HG03457 (cell line): ENCODE measurements at regions not wholly inside any gene's neighbourhood (a gene's known extent, or its start where the extent isn't known, plus 50 kb on each side); places are given as distances from the start of the nearest gene placed in this dataset.
"Not testable (repeated sequence)": the region's sequence is repeated elsewhere in the genome, so short reads cannot be mapped to it uniquely, and the experiment has no call there.

ENCODE experiments used
- ATAC-seq: cut with Tn5 transposase; IDR thresholded peaks from one replicate; pipeline ENCODE4 v1.9.1; 2021; ENCODE audit warnings: moderate number of reproducible peaks; ENCODE audit not compliant: unreplicated experiment

DNA sequence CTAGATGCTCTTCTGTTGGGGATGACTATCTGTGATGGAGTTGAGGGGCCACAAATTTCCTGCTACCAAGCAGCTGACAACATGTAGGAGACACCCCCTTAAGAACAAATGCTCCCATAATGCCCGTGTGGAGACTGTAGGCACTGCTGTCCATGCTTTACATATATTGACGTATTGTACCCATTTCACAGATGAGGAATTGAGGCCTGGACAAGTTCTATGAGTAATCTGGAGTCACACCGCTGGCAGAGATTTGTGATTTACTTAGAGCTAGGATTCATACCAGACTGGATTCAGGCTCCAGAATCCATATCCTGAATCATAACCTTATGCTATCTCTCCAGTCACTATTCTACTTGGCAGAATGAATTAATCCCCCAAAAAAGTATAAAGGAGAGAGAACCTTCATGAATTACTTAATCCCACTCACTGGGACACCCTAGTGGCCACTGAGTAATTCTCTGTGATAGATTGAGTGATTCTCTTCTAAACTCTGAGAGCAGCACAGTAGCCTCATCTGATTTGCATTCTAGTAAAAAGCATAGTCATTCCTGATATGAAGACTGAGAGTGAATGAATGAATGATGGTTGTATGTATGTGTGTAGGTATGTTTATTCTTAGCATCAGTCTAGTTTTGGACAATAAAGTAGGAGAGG lies 460.7 kb upstream of the MEIS1 start:
- ATAC-seq = no peak

GRCh38 chr2:65969161-65969560 lies 465.8 kb upstream of the MEIS1 start:
- ATAC-seq = no peak

DNA sequence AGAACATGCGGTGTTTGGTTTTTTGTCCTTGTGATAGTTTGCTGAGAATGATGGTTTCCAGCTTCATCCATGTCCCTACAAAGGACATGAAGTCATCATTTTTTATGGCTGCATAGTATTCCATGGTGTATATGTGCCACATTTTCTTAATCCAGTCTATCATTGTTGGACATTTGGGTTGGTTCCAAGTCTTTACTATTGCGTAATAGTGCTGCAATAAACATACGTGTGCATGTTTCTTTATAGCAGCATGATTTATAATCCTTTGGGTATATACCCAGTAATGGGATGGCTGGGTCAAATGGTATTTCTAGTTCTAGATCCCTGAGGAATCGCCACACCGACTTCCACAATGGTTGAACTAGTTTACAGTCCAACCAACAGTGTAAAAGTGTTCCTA lies 471.6 kb upstream of the MEIS1 start:
- not testable (repeated sequence) for ATAC-seq

GRCh38 chr2:65960953-65961352 lies 474.0 kb upstream of the MEIS1 start:
- ATAC-seq = no peak

GRCh38 chr2:65957886-65958285 lies 477.0 kb upstream of the MEIS1 start:
- ATAC-seq = no peak

DNA sequence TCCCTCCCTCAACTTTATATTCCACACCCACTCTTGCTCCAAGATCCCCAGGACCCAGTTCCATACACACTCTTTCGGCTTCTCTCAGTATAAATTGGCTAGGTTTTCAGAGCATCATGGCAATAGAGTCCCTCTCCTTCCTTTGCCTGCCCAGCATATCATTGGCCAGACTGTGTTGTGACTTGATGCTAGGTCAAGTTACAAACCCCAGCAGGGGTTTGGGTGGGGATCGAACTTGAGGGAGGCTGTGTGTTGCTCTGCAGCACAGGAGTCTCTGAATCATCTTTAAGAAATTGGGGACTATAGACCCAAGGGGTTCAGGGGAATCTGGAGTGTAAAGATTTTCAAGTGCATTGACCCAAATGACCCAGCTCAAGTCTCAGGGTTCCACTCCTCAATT lies 477.5 kb upstream of the MEIS1 start:
- ATAC-seq = no peak

DNA sequence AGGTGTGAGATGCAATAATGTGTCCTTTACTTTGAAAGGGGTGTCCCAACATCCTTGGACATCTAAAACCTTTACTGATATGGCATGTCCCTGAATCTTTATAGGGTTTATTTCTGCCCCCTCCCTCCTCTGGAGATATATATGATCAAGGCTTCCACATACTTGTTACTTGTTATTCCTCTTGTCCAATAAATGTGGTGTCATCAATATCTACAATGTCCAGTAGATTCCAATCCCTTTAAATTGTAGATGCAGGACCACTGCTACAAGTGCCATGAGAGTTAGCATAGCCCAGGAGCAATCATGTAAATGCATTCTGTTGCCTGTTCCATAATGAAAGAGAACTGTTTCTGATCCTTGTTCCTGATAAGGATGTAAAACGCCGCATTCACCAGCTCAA lies 479.7 kb upstream of the MEIS1 start:
- ATAC-seq = no peak

- no peak for ATAC-seq
Observed at GRCh38 chr2:65952966-65953761, 481.8 kb upstream of the MEIS1 start.

GRCh38 chr2:65944213-65944612 lies 490.7 kb upstream of the MEIS1 start:
- ATAC-seq = no peak

DNA sequence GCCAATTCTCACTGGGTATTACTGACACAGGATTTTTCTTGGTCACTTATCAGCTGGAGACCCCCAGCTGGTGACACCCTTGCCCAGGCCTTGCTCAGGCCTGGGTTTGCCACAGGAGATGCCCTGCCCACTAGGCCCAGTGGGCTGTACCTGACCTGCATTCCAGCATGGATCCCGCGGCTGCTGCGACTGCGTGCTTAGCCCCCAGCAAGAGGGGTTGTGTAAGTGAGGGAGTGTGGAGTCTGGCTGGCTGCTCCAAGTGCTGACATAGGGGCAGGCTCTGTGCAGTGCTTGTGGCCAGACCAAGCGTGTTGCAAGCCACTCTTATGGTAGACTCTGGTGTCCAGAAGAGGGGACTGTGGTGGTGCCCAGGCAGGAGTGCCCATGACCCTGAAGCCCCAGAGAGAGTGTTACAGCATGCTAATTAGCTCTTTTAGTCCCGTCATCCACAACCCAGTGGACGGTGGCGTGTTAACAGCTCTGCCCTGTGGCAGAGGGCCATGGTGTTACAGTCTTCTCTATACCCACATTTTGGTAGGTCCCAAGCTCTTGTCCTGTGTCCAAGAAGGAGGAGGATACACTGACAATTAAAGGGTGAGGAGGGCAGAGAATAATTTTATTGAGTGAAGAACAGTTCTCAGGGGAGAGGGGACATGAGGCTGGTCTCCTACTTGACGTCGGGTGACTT lies 491.7 kb upstream of the MEIS1 start:
- ATAC-seq = no peak

DNA sequence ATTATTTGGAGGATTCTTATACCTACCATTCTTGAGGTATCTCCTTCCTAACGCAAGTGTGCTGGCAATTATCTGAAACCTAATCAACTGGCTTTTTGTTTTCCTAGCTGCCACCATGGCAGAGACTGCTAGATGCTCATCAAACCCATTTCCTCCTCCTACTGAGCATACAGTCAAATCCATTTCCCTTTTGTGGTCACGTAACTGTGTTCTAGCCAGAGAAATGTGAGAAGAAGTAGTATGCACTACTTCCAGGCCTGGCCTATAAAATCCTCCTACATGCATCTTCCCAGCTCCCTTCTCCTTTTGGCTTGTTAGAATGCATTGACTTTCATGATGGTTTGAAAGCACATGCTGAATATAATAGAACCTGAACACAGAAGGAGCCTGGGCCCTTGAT lies 494.1 kb upstream of the MEIS1 start:
- no peak for ATAC-seq

GRCh38 chr2:65939687-65940086 lies 495.2 kb upstream of the MEIS1 start:
- ATAC-seq = no peak

- no peak for ATAC-seq
Observed at GRCh38 chr2:65937379-65938160, 497.4 kb upstream of the MEIS1 start.

- no peak for ATAC-seq
Observed at GRCh38 chr2:65934992-65935629, 499.8 kb upstream of the MEIS1 start.

DNA sequence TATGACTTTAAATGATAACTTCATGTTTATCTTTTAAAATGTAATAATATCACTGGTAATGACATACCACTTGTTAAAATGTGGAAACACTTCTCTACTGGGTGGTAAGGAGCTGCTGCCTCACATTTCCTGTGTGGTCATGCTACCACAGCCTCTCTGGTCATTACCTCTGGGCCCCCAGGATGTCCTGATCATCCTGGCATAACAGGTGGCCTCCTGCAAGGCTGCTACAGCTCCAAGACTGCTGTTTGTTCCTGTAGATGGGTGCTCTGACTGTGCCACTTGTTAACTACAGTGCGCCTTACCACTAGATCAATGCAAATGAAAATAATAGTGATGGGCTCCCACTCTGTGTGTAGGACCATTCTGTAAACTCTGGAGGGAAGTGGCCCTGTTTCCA lies 500.2 kb upstream of the SPRED2 start:
- ATAC-seq = no peak

- no peak for ATAC-seq
Observed at GRCh38 chr2:65931056-65931455, 498.7 kb upstream of the SPRED2 start.

DNA sequence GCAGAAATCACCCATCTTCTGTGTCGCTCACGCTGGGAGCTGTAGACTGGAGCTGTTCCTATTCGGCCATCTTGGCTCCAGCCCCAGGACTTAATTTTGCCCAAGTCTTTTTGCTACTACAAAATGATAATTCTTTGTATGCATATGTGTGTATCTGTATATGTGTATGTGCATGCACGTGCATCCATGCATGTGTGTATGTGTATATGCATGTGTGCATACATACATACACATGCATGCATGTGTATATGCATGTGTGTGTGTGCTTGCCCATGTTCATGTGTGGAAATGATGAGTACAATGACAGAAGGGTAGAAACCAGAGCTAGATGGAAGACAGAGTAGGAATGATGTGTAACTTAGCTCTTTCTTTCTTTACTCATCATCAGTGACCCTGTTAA lies 497.9 kb upstream of the SPRED2 start:
- no peak for ATAC-seq

- ATAC-seq = not testable (repeated sequence)
Observed at GRCh38 chr2:65929664-65930063, 497.3 kb upstream of the SPRED2 start.

DNA sequence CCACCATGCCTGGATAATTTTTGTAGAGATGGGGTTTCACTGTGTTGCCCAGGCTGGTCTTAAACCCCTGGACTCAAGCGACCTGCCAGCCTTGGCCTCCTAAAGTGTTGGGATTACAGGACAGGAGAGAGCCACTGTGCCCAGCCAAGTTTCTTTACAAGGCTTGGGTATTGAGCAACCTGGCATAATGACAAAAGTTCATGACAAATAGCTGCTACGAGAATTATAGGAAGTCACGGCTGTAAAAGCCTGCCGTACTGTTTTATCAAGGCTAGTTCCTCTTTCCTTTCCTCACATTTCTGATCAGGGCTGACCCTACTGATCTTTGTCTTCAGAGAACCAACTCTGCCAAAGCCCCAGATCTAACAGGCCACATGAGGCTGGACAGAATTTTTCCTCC lies 490.4 kb upstream of the SPRED2 start:
- no peak for ATAC-seq

DNA sequence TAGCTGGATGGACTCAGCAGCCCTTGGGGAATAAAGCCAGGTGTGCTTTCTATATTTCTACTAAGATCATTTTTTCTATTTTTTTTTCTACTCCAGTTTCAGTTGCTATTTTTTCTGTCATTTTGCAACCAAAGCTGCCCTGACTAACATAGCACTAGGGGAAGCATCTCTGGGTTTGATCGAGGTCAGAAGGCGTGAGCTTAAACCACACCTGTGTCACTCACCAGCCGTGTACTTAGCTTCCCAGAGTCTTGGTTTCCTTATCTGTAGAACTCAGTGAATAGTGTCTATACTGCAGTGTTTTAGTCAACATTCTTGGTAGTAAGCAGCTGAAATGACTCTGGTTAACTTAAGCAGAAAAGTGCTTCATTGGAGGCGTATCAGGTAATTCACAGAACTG lies 489.6 kb upstream of the SPRED2 start:
- ATAC-seq = no peak

- ATAC-seq = no peak
Observed at GRCh38 chr2:65921116-65921515, 488.7 kb upstream of the SPRED2 start.
